ENCODE measurements at regions not wholly inside any gene's neighbourhood (a gene's known extent, or its start where the extent isn't known, plus 50 kb on each side); places are given as distances from the start of the nearest gene placed in this dataset.

DNA sequence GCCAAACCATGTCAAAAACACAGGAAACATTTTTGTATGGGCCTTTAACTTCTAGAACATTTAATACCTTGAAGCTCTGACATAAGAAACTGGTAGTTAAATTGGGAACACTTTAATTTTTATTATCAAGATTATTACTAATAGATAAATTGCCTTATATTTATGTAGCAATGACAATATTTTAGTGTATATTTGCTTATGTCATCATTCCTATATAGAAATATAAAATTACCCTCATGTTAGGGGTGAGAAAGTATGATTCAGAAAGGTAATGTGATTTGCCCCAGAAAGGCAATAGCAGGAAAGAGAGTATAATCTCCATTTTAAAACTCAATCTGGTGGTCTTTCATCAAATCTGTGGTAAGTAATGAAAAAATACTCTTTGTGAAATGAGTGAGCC lies 147.4 kb downstream of the IL15 start:
- no peak for DNase-seq

DNA sequence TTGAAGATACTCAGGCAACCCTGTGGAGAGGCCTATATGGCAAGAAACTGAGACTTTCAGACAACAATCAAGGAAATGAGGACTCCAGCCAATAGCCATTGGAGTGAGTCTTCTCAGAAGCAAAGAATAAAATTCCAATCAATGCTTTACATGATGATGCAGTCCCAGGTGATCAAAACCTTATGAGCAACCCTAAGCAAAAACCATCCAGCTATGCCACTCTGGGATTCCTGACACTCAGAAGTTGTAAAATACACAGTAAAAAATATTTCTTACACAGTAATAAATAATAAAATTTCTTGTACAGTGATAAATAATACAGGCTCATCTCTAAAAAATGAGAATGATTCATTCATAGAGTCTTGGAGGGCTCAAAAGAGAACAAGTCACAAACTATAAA lies 150.6 kb downstream of the IL15 start:
- DNase-seq: no peak

DNA sequence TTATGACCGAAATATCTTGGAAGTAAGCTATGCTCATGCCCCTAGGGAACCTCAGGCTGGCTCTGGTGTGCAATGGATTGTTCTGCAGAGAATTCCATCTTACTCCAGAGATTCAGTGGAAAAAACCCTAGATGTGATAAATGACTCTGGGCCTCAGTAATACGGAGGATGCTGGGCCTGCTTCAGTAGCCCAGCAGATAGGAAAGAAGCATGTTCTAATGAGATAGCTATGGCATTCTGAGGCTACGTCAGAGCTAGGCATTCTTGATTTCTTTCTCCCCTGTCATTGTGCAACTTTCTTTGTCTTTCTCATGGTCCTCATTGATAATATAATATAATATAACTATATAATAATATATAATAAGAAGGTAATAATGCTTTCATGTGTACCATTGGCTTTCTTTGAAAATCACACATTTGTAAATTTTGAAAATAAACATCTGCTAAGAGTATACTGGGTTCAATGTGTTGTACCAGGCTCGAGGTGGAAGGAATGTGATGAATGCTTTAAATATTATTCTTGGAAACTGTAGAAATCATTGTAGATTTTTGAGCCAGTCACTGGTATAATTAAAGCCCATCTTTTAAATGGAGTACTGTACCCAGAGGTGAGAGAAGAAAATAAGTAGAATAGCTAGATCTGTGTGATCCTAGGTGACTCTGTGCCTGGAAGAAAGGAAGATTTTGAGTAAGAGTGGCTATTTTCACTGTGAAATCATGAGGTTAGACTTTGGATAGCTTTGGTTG lies 152.0 kb downstream of the IL15 start:
- DNase-seq: no peak

GRCh38 chr4:141789716-141790115 lies 153.3 kb downstream of the IL15 start:
- DNase-seq: no peak

DNA sequence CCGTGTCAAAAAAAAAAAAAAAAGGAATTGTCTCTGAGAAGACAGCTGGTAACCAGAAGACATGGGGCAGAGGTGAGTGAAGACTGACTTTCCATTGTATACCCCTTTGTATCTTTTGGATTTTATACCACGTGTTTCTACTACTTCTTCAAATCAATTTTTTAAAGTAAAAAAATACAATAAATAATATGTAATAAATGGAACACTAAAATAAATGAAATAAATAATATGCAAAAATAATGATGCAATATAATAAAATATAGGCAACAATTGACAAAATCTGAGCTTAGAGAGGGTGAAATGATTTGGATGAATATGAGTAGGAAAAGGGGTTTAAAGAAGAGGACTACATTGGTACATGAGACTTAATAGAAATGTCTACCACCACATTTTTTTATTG lies 155.8 kb downstream of the IL15 start:
- no peak for DNase-seq

DNA sequence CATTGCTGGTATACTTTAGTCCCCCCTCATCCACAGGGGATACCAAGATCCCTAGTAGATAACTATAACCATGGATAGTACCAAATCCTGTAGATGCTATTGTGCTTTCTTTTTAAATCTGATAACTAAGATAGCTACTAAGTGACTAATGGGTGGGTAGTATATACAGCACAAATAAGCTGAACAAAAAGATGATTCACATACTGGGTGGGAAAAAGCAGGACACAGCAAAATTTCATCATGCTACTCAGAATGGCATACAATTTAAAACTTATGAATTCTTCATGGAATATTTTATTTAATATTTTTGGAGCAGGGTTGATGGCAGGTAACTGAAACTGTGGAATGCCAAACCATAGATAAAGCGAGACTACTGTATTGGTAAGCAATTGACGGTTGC lies 161.6 kb downstream of the IL15 start:
- DNase-seq: no peak

DNA sequence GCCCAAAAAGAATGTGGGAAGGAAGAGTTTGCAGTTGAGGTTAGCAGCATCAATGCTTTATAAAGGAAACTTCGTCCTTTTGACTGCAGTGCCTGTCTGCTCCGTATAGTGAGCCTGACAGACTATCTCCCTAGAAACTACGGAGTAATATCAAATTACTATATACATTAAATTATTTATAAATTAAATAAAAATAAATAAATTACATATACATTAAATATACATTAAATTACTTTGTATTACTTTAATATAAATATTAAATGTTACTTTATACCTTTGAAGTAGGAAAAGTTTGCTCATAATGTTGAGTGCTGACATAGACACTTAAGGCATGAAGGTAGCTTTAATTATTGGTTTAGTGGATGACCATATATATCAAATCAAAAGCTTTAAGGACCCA lies 165.2 kb downstream of the IL15 start:
- DNase-seq: no peak

DNA sequence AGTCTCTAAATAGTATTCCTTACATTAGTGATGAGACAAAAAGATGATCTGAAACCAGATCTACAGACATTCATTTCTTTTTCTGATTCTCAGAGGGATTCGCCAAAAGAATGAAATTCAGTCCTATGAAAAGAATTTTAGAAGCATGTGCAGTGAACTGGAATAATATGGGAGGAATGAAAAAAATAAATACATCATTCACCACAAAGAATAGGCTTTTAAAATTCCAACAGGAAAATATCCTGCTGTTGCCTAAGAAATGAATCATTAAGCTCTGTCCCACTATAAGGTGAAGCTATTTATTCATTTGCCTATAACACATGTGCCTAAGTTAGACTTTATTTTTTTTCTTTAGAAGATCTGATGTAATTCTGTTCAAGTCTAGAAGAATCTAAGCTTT lies 165.9 kb downstream of the IL15 start:
- no peak for DNase-seq

DNA sequence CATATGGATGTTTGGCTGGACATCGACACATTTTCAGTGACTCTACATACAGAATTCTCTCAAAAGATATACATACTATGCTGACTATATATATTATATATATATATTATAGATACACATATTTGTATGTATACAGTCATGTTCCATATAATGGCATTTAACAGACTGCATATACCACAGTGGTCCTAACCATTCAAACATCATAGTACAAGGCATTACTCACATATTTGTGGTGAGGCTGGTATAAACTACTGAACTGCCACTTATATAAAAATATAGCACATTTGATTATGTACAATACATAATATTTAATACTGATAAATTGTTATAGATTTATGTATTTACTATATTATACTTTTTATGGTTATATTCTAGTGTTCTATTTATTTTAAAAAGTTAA lies 168.5 kb downstream of the IL15 start:
- DNase-seq: no peak

GRCh38 chr4:141807103-141807891 lies 170.9 kb downstream of the IL15 start:
- no peak for DNase-seq

GRCh38 chr4:141810038-141810711 lies 173.8 kb downstream of the IL15 start:
- DNase-seq: no peak

DNA sequence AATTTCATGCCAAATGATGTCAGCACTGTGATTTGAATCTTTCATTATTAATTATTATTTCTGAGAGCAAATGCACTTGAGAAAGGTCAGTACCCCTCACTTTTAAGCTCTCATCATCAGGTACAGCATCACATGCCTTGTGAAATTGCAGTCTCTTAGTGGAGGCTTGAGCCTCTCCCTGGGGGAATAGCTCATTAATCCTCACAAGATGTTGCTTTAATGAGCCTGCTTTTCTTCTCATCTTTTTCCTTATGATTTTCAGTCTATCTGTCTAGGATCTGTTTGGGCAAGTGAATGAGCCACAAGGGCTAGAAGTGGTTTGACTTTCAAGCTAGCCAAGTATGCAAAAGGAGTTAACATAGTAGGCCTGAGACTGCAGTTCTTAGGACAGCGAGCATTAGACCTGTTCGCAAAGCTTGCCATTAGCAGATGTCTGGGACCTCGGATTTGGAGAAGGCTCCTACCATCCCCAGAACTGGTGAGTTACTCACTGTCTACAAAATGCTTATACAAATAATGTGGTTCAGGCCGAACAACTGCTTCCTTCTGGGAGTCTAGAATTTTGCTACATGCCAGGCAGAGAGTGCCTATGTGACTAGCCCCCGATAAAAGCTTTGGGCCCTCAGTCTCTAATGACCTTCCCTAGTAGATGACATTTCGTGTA lies 174.5 kb downstream of the IL15 start:
- DNase-seq: no peak

DNA sequence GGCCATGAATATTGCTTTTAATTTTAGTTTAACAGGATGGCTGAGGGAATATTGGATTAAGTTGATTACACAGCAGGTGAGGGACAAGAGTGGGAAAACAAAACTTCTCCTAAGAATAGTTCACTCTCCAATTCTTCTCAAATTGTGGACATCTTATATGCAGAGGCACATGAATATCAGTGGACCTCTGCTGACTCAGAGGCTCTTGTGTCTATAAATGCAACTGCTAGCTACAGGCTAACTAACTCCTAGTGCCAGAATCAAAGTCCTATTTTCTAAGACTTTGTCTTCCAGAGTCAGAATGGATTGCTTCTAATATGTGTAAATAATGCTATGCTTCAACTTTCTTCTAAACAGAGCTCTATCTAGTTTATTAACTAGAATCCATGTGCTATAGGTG lies 175.8 kb downstream of the IL15 start:
- no peak for DNase-seq

GRCh38 chr4:141814499-141814898 lies 178.1 kb downstream of the IL15 start:
- DNase-seq: no peak

DNA sequence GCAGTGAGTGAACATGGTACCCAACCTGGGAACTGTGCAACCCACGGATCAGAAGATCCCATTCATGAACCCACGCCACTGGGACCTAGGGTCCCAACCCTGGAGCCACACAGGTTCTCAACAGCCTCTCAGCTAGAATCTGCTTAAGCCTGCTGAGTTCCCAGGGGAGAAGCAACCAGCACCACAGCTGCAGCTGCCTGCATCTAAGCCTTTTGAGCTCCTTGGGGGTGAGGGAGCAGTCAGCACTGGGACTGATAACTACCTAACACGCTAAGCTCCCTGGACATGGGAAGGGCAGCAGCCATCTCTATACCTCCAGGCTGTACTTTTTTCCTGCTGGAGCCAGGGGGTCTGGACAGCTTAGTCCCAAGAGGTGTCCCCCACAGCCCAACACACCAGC lies 179.3 kb downstream of the IL15 start:
- no peak for DNase-seq

DNA sequence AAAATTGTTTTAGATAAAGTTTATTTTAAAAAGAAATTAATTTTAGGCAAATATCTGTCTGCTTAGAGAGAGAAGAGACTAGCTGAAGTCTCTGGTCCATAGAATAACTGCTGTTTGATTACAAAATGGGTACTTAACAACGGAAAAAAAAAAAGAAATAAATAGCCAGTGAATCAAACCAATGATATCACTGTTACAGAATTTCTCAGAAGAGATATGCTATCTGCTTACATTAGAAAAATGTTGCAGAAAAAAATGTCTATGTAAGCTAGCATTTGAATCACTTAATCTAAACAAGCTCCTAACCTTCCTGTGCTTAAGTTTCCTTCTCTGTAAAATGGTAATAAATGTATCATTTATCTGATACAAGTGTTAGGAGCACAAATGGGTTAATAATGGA lies 189.9 kb downstream of the IL15 start:
- no peak for DNase-seq

DNA sequence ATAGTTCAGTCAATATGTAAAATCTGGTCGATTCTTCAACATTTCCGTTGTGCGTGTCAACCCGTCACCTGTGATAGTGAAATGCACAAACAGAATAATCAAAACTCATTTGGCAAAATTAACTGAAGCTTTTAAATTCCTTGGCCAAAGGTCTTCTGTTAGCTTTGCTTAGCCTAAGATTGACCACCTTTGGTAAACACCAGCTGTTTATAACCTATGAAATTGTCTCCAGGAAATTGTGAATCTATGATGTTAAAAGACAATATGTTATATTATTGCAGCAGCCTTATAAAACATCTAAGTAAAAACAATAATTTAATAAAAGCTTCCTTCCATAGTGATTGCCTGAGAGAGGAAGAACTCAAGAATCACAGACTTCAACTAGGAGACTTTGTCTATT lies 196.8 kb downstream of the IL15 start:
- DNase-seq: no peak

- no peak for DNase-seq
Observed at GRCh38 chr4:141840299-141840986, 204.1 kb downstream of the IL15 start.

DNA sequence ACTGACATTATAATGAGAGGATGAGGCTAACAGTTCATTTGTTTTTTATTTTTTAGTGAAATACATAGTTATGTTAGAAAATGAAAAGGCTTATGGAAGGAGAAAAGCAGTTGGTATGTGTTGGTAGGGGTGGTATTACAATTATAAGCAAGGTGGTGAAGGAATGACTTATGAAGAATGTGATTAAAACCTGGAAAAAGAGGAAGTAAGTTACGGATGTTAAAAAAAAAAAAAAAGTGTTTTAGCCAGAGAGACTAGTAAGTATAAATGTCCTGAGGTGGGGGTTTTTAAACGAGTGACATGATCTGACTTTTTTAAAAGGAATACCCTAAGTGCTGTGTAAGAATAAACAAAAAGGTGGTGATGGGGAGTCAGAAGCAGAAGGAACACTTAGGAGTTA lies 206.8 kb downstream of the IL15 start:
- DNase-seq: no peak

GRCh38 chr4:141845901-141846300 lies 209.5 kb downstream of the IL15 start:
- DNase-seq: no peak

DNA sequence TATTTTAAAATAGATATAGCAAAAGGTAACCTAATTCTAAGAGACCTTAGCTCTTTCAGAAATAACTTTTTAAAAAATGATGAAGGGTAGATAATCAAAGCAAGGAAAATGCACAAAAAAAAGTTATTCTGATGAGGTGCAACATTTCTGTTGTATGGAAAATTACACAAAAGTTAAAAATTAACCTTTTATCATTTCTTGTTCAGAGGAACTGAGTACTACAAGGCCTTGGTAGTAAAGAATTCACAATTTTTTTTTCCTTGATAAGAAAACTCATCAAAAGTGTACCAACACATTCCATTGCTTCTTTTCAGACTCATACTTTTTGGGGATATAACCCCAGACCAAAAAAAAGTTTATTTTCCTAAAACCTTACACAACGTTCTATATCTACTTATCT lies 213.0 kb downstream of the IL15 start:
- DNase-seq: no peak

GRCh38 chr4:141849778-141850177 lies 213.4 kb downstream of the IL15 start:
- DNase-seq: no peak

All from hematopoietic multipotent progenitor cell treated with erythropoietin and hydrocortisone succinate and interleukin-3 and kit ligand, for 8 days (in vitro differentiated cells).